Dermis blood vessel endothelial cell (primary cell): ENCODE measurements at regions not wholly inside any gene's neighbourhood (a gene's known extent, or its start where the extent isn't known, plus 50 kb on each side); places are given as distances from the start of the nearest gene placed in this dataset.
"Not testable (repeated sequence)": the region's sequence is repeated elsewhere in the genome, so short reads cannot be mapped to it uniquely, and the experiment has no call there.

ENCODE experiments used
- DNase-seq: peaks from one replicate; pipeline ENCODE4 v3.0.0; 2010

DNA sequence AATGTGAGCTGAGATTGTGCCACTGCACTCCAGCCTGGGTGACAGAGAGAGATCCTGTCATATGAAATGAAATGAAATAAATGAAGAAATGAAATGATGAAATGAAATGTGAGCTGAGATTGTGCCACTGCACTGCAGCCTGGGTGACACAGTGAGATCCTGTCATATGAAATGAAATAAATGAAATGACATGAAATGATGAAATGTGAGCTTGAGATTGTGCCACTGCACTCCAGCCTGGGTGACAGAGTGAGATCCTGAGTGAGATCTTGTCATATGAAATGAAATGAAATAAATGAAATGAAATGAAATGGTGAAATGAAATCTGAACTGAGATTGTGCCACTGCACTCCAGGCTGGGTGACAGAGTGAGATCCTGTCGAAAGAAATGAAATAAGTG is 58.2 kb upstream of the FAN1 start:
- not testable (repeated sequence) for DNase-seq
